Esophagus muscularis mucosa (tissue), 4 donors: ENCODE measurements at regions not wholly inside any gene's neighbourhood (a gene's known extent, or its start where the extent isn't known, plus 50 kb on each side); places are given as distances from the start of the nearest gene placed in this dataset.

Source experiments
- EP300 ChIP-seq: sonication (generic); formaldehyde crosslinking; IDR thresholded peaks from one replicate; pipeline ENCODE4 v1.6.1; 2017; ENCODE audit warnings: antibody characterized with exemption
- POLR2A ChIP-seq: fragments of 450-650 bp; IDR thresholded peaks from one replicate; pipeline ENCODE4 v1.6.1; 2017; ENCODE audit warnings: antibody characterized with exemption, moderate library complexity, mild to moderate bottlenecking, low read depth
- TF ChIP-seq, protein P1 (sequence below), 3 experiments: fragments of 200-600 bp in 2 of 3; fragments of 450-650 bp in 1 of 3; sonication (generic) in 2 of 3; IDR thresholded peaks; one replicate each; pipeline ENCODE4 v1.5.1; 2017 to 2019; ENCODE audit warnings: antibody characterized with exemption in 3 of 3, mild to moderate bottlenecking in 2 of 3, moderate library complexity in 1 of 3

DNA sequence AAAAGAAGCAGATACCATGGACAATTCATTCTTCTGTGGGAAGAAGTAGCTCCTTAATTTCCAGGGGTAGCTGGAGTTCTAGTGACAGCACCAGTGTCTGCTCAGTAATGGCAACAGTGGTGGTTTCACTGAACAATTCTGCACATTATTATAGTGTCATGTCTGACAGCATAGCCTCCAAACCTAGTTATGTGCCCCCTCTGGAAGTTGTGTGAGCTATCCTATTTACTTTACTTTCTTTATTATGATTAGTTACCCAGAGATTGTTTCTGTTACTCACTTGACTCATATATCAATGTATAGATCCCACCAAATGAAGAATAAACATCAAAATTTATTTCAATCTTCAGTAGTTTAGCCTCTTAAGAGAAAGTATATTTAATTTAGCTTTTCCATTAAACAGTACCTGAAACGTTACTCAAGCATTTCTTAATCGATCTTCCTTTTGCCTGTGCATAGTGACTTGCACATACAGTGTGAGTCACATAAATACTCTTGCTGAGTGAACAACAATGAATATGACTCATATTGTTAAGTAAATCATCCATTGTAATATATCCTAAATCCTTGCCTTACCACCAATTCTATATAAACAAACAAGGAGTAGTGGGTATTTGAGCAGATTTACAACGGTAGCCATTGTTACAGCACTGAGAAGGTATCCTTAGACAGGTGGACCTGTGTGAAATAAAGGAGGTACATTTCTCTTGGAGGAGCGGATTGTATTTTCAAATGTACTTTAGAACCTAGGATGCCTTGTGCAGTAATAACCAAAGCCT, 534.7 kb downstream of the ANKRD50 start:
- TF ChIP-seq, protein P1, sequence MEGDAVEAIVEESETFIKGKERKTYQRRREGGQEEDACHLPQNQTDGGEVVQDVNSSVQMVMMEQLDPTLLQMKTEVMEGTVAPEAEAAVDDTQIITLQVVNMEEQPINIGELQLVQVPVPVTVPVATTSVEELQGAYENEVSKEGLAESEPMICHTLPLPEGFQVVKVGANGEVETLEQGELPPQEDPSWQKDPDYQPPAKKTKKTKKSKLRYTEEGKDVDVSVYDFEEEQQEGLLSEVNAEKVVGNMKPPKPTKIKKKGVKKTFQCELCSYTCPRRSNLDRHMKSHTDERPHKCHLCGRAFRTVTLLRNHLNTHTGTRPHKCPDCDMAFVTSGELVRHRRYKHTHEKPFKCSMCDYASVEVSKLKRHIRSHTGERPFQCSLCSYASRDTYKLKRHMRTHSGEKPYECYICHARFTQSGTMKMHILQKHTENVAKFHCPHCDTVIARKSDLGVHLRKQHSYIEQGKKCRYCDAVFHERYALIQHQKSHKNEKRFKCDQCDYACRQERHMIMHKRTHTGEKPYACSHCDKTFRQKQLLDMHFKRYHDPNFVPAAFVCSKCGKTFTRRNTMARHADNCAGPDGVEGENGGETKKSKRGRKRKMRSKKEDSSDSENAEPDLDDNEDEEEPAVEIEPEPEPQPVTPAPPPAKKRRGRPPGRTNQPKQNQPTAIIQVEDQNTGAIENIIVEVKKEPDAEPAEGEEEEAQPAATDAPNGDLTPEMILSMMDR (IDR thresholded peaks at IDR 0.05), result no peak
- TF ChIP-seq POLR2A (no peak), EP300 (no peak)
